ENCODE measurements at regions not wholly inside any gene's neighbourhood (a gene's known extent, or its start where the extent isn't known, plus 50 kb on each side); places are given as distances from the start of the nearest gene placed in this dataset.

- TF ChIP-seq CTCF (IDR thresholded peaks at IDR 0.05; ENCODE audit: borderline replicate concordance), result no peak
- no peaks in the 10 kb centered on the region for H3K36me3 ChIP-seq
- peaks cover 7% of the 10 kb centered on the region for H3K27me3 ChIP-seq (ENCODE audit: low read depth)
- no peak overlapping the region for H3K4me3 ChIP-seq
- H3K27ac ChIP-seq (replicated peaks), result no peak overlapping the region
- no peaks in the 10 kb centered on the region for H3K4me1 ChIP-seq
- DNase-seq, result no peak
- peaks cover 6% of the 10 kb centered on the region for H3K9me3 ChIP-seq (replicated peaks)
- intact Hi-C loops (cut with micrococcal nuclease), result no loop called here
These were observed 246.9 kb downstream of the GLI2 start for GRCh38 chr2:120982598-120982997.

GRCh38 chr2:120983344-120983743 is 247.7 kb downstream of the GLI2 start:
- Histone ChIP-seq H3K4me3 (no peak overlapping the region), H3K4me1 (no peaks in the 10 kb centered on the region), H3K9me3 (replicated peaks) (peaks cover 6% of the 10 kb centered on the region), H3K27me3 (ENCODE audit: low read depth) (peaks cover 7% of the 10 kb centered on the region), H3K27ac (replicated peaks) (no peak overlapping the region), H3K36me3 (no peaks in the 10 kb centered on the region)
- DNase-seq, result no peak
- no peak for TF ChIP-seq CTCF (IDR thresholded peaks at IDR 0.05; ENCODE audit: borderline replicate concordance)
- intact Hi-C loops (cut with micrococcal nuclease), result no loop called here

- no peaks in the 10 kb centered on the region for H3K36me3 ChIP-seq
- H3K27ac ChIP-seq (replicated peaks), result no peak overlapping the region
- H3K9me3 ChIP-seq (replicated peaks), result peaks cover 6% of the 10 kb centered on the region
- no peak for TF ChIP-seq CTCF (IDR thresholded peaks at IDR 0.05; ENCODE audit: borderline replicate concordance)
- intact Hi-C loops (cut with micrococcal nuclease), result no loop called here
- peaks cover 7% of the 10 kb centered on the region for H3K27me3 ChIP-seq (ENCODE audit: low read depth)
- no peak for DNase-seq
- H3K4me1 ChIP-seq, result no peaks in the 10 kb centered on the region
- H3K4me3 ChIP-seq, result no peak overlapping the region
These were observed 248.4 kb downstream of the GLI2 start for GRCh38 chr2:120984046-120984445.

GRCh38 chr2:120984452-120985173 is 248.9 kb downstream of the GLI2 start:
- TF ChIP-seq CTCF (IDR thresholded peaks at IDR 0.05; ENCODE audit: borderline replicate concordance), result no peak
- Histone ChIP-seq H3K36me3 (no peaks in the 10 kb centered on the region), H3K27me3 (ENCODE audit: low read depth) (peaks cover 7% of the 10 kb centered on the region), H3K9me3 (replicated peaks) (peaks cover 6% of the 10 kb centered on the region), H3K4me1 (no peaks in the 10 kb centered on the region), H3K27ac (replicated peaks) (no peak overlapping the region), H3K4me3 (no peak overlapping the region)
- intact Hi-C loops (cut with micrococcal nuclease), result no loop called here
- DNase-seq, result no peak

- DNase-seq, result no peak
- TF ChIP-seq CTCF (IDR thresholded peaks at IDR 0.05; ENCODE audit: borderline replicate concordance), result no peak
- Histone ChIP-seq H3K36me3 (no peaks in the 10 kb centered on the region), H3K4me3 (no peak overlapping the region), H3K4me1 (no peaks in the 10 kb centered on the region), H3K27ac (replicated peaks) (no peak overlapping the region), H3K27me3 (ENCODE audit: low read depth) (peaks cover 7% of the 10 kb centered on the region), H3K9me3 (replicated peaks) (peaks cover 1% of the 10 kb centered on the region)
- intact Hi-C loops (cut with micrococcal nuclease), result no loop called here
These were observed 249.7 kb downstream of the GLI2 start for GRCh38 chr2:120985174-120985996.

All from left ventricle myocardium inferior (tissue), 1 donor.